ENCODE measurements at regions not wholly inside any gene's neighbourhood (a gene's known extent, or its start where the extent isn't known, plus 50 kb on each side); places are given as distances from the start of the nearest gene placed in this dataset.

- TF ChIP-seq CTCF (IDR thresholded peaks at IDR 0.05), result no peak
- WGBS, 3 donors, result 90 to 97% (median 92%) methylated on average over 3 of the region's 3 CpGs
- intact Hi-C loops (cut with DNase I), result no loop called here
- ATAC-seq, result no peak
- DNase-seq, result no peak
- Histone ChIP-seq H3K4me1 (peaks cover 21% of the 10 kb centered on the region), H3K36me3 (ENCODE audit: insufficient read depth in 1 of 2, low read depth in 1 of 2) (no peaks in the 10 kb centered on the region), H3K27ac (peak overlapping the region; percentile 63), H3K9me3 (no peaks in the 10 kb centered on the region), H3K4me3 (no peak overlapping the region), H3K27me3 (ENCODE audit: insufficient read depth in 3 of 3, low read length in 2 of 3) (no peaks in the 10 kb centered on the region)
Measured at GRCh38 chr5:135222771-135223170, 176.3 kb downstream of the MACROH2A1 start.

- DNase-seq (peak; percentile 36 to 87), ATAC-seq (peak; percentile 92 to 96 (median 96))
- no peak for TF ChIP-seq CTCF (IDR thresholded peaks at IDR 0.05)
- peak overlapping the region; percentile 63 for H3K27ac ChIP-seq
- intact Hi-C loops (cut with DNase I), result no loop called here
- H3K4me1 ChIP-seq, result peaks cover 22% of the 10 kb centered on the region
- no peaks in the 10 kb centered on the region for H3K36me3 ChIP-seq (ENCODE audit: insufficient read depth in 1 of 2, low read depth in 1 of 2)
- no peaks in the 10 kb centered on the region for H3K9me3 ChIP-seq
- no peak overlapping the region for H3K4me3 ChIP-seq
- H3K27me3 ChIP-seq (ENCODE audit: insufficient read depth in 3 of 3, low read length in 2 of 3), result no peaks in the 10 kb centered on the region
- 41 to 67% (median 45%) methylated on average over 4 of the region's 4 CpGs for WGBS, 3 donors
Measured at GRCh38 chr5:135222171-135222681, 176.8 kb downstream of the MACROH2A1 start.

GRCh38 chr5:135221696-135222095, 177.3 kb downstream of the MACROH2A1 start:
- TF ChIP-seq CTCF (IDR thresholded peaks at IDR 0.05), result no peak
- DNase-seq (no peak), ATAC-seq (no peak)
- Histone ChIP-seq H3K27ac (peak overlapping the region; percentile 43), H3K4me1 (peaks cover 26% of the 10 kb centered on the region), H3K9me3 (no peaks in the 10 kb centered on the region), H3K36me3 (ENCODE audit: insufficient read depth in 1 of 2, low read depth in 1 of 2) (no peaks in the 10 kb centered on the region), H3K4me3 (no peak overlapping the region), H3K27me3 (ENCODE audit: insufficient read depth in 3 of 3, low read length in 2 of 3) (no peaks in the 10 kb centered on the region)
- intact Hi-C loops (cut with DNase I), result no loop called here
- 43 to 72% (median 54%) methylated on average over 2 of the region's 2 CpGs for WGBS, 3 donors

GRCh38 chr5:135221187-135221473, 177.9 kb downstream of the MACROH2A1 start:
- TF ChIP-seq CTCF (IDR thresholded peaks at IDR 0.05), result no peak
- peaks cover 21% of the 10 kb centered on the region for H3K4me1 ChIP-seq
- DNase-seq, result no peak
- no peaks in the 10 kb centered on the region for H3K36me3 ChIP-seq (ENCODE audit: insufficient read depth in 1 of 2, low read depth in 1 of 2)
- H3K27me3 ChIP-seq (ENCODE audit: insufficient read depth in 3 of 3, low read length in 2 of 3), result no peaks in the 10 kb centered on the region
- H3K9me3 ChIP-seq, result no peaks in the 10 kb centered on the region
- intact Hi-C loops (cut with DNase I), result no loop called here
- no peak overlapping the region for H3K27ac ChIP-seq
- WGBS, 3 donors, result 91 to 95% (median 94%) methylated on average over 3 of the region's 3 CpGs
- ATAC-seq, result no peak
- H3K4me3 ChIP-seq, result no peak overlapping the region

- H3K9me3 ChIP-seq, result no peaks in the 10 kb centered on the region
- H3K4me1 ChIP-seq, result peaks cover 19% of the 10 kb centered on the region
- H3K27ac ChIP-seq, result no peak overlapping the region
- H3K4me3 ChIP-seq, result no peak overlapping the region
- intact Hi-C loops (cut with DNase I), result no loop called here
- 63 to 76% (median 76%) methylated on average over 7 of the region's 7 CpGs for WGBS, 3 donors
- H3K36me3 ChIP-seq (ENCODE audit: insufficient read depth in 1 of 2, low read depth in 1 of 2), result no peaks in the 10 kb centered on the region
- DNase-seq (peak in 1 of 2 donors; percentile 23), ATAC-seq (no peak)
- no peak for TF ChIP-seq CTCF (IDR thresholded peaks at IDR 0.05)
- H3K27me3 ChIP-seq (ENCODE audit: insufficient read depth in 3 of 3, low read length in 2 of 3), result no peaks in the 10 kb centered on the region
Measured at GRCh38 chr5:135220394-135221186, 178.4 kb downstream of the MACROH2A1 start.

Measured in psoas muscle (tissue), 7 donors.